GM23248 (cell line): ENCODE measurements at regions not wholly inside any gene's neighbourhood (a gene's known extent, or its start where the extent isn't known, plus 50 kb on each side); places are given as distances from the start of the nearest gene placed in this dataset.
"Not testable (repeated sequence)": the region's sequence is repeated elsewhere in the genome, so short reads cannot be mapped to it uniquely, and the experiment has no call there.

Experiments used
- DNase-seq: peaks from one replicate; pipeline ENCODE4 v3.0.0-alpha.2; 2015
- H2AFZ ChIP-seq: fragments of 200-600 bp; sonication (generic); 2 replicates; pipeline ENCODE4 v1.6.1; 2016; ENCODE audit warnings: antibody characterized with exemption
- H3F3A ChIP-seq: fragments of 200-600 bp; sonication (generic); 2 replicates; pipeline ENCODE4 v1.6.1; 2016; ENCODE audit warnings: mild to moderate bottlenecking, antibody characterized with exemption, mixed run types; ENCODE audit not compliant: insufficient read depth
- H3K27ac ChIP-seq: fragments of 200-600 bp; sonication (generic); 2 replicates; pipeline ENCODE4 v1.5.1; 2016; ENCODE audit warnings: mild to moderate bottlenecking
- H3K27me3 ChIP-seq: fragments of 200-600 bp; sonication (generic); replicated peaks from 2 replicates; pipeline ENCODE4 v1.6.1; 2016; ENCODE audit warnings: mild to moderate bottlenecking; ENCODE audit not compliant: insufficient read depth
- H3K36me3 ChIP-seq: fragments of 200-600 bp; sonication (generic); 2 replicates; pipeline ENCODE4 v1.6.1; 2016; ENCODE audit warnings: low read depth, mild to moderate bottlenecking
- H3K4me1 ChIP-seq: fragments of 200-600 bp; sonication (generic); 2 replicates; pipeline ENCODE4 v1.6.1; 2016; ENCODE audit warnings: mild to moderate bottlenecking; ENCODE audit not compliant: insufficient read depth
- H3K4me2 ChIP-seq: fragments of 200-600 bp; sonication (generic); one replicate; pipeline ENCODE4 v1.6.1; 2016; ENCODE audit warnings: mild to moderate bottlenecking; ENCODE audit not compliant: unreplicated experiment
- H3K4me3 ChIP-seq: fragments of 200-600 bp; sonication (generic); 2 replicates; pipeline ENCODE4 v1.5.1; 2016; ENCODE audit warnings: mild to moderate bottlenecking
- H3K79me2 ChIP-seq: fragments of 200-600 bp; sonication (generic); 2 replicates; pipeline ENCODE4 v1.6.1; 2016; ENCODE audit warnings: mild to moderate bottlenecking; ENCODE audit not compliant: insufficient read depth
- H3K9ac ChIP-seq: fragments of 200-600 bp; sonication (generic); 2 replicates; pipeline ENCODE4 v1.6.1; 2016; ENCODE audit warnings: mild to moderate bottlenecking
- H3K9me2 ChIP-seq: fragments of 200-600 bp; sonication (generic); 2 replicates; pipeline ENCODE4 v1.6.1; 2016; ENCODE audit warnings: mixed run types, mild to moderate bottlenecking, moderate library complexity; ENCODE audit not compliant: insufficient read depth
- H3K9me3 ChIP-seq: fragments of 200-600 bp; sonication (generic); one replicate; pipeline ENCODE4 v1.6.1; 2017; ENCODE audit warnings: low read depth
- H4K20me1 ChIP-seq: fragments of 200-600 bp; sonication (generic); 2 replicates; pipeline ENCODE4 v1.6.0; 2016; ENCODE audit not compliant: insufficient read depth
- EZH2 ChIP-seq: fragments of 200-600 bp; sonication (generic); IDR thresholded peaks from 2 replicates; pipeline ENCODE4 v1.6.1; 2018; ENCODE audit warnings: antibody characterized with exemption, mild to moderate bottlenecking; ENCODE audit not compliant: insufficient read depth, poor library complexity, severe bottlenecking
- EZH2phosphoT487 ChIP-seq: fragments of 200-600 bp; sonication (generic); IDR thresholded peaks from 2 replicates; pipeline ENCODE4 v1.6.1; 2018; ENCODE audit warnings: antibody characterized with exemption, moderate library complexity, mild to moderate bottlenecking, low read depth; ENCODE audit not compliant: insufficient read depth
- WGBS, 2 experiments: methylation state at CpG; one replicate each; pipeline ENCODE4 v1.1.6; 2015 to 2017; ENCODE audit warnings: low lambda C conversion rate in 2 of 2, low coverage in 1 of 2; ENCODE audit errors: missing lambda C conversion rate in 2 of 2; 5-methylcytosine and 5-hydroxymethylcytosine counted together
- in situ Hi-C: fragments of 300-500 bp; cut with MboI; formaldehyde crosslinking; loops from 2 replicates; pipeline ENCODE4 v1.15.0; 2020

DNA sequence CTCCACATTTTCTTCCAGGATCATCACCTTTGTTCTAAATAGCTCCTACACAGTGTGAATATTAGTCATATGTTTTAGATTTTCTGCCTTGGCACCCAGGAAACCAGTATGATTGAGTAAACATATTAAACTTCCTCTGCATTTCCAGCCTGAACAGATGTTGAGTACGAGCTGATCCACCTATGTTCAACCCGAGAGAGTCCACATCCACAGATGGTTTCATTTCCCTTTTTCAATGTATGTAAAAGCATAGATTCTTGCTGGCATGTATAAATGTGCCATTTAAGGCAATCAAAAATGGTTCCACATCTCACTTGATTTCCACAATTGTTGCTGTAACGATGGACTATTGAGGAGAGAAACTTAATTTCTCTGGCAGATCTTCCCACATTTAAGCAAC is 74.2 kb downstream of the ZNF716 start:
- H3K27me3 ChIP-seq, H3K9me2 ChIP-seq, H3K9me3 ChIP-seq, H3F3A ChIP-seq, in situ Hi-C loops, H3K4me2 ChIP-seq, H2AFZ ChIP-seq, H3K4me3 ChIP-seq, H3K4me1 ChIP-seq, H3K79me2 ChIP-seq, H3K36me3 ChIP-seq, H3K9ac ChIP-seq, DNase-seq, H3K27ac ChIP-seq, H4K20me1 ChIP-seq: not testable (repeated sequence)
- WGBS, 2 experiments = 6 to 11% methylated on average over 3 of the region's 3 CpGs

DNA sequence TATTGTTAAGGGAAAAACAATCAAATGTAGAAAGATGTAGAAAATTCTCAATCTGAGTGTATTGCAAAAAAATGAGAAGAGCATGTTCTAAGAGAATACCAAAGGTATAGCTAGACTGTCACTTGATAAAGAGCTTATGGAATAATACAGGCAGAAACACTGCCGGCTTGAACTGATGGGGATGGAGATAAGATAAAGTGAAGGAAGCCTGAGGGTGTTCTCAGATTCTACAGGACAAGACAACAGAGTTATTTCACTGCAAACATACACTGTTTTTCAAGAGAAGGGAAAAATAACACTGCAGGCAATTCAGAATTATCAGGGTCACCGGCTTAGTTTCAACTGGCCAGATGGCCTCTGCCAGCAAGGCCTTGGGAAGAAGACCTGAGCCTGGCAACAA is 80.0 kb downstream of the ZNF716 start:
- TF ChIP-seq EZH2 = no peak
- TF ChIP-seq EZH2phosphoT487 = no peak
- Histone ChIP-seq H3K4me1 (no peaks in the 10 kb centered on the region), H4K20me1 (no peaks in the 10 kb centered on the region), H3K4me3 (no peak overlapping the region), H3K9me2 (no peaks in the 10 kb centered on the region), H3K9me3 (no peaks in the 10 kb centered on the region), H3F3A (no peaks in the 10 kb centered on the region), H3K9ac (no peak overlapping the region), H3K27me3 (no peaks in the 10 kb centered on the region), H3K27ac (no peak overlapping the region), H3K79me2 (no peaks in the 10 kb centered on the region), H3K4me2 (no peak overlapping the region), H2AFZ (no peak overlapping the region), H3K36me3 (no peaks in the 10 kb centered on the region)
- in situ Hi-C loops = no loop called here
- no peak for DNase-seq
- WGBS, 2 experiments = 9 to 25% methylated on average over 2 of the region's 2 CpGs

DNA sequence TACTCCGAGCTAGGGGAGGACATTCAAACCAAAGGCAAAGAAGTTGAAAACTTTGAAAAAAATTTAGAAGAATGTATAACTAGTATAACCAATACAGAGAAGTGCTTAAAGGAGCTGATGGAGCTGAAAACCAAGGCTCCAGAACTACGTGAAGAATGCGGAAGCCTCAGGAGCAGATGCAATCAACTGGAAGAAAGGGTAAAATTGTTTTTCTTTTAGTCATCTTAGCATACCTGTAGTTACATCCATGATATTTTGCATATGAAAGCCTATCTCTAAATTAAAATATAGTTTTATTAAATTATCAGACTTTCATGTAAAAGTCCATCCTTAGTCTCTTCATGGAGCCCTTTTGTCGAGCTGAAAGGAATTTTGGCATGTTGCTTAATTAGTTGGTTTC is 90.7 kb downstream of the ZNF716 start:
- WGBS, 2 experiments = 31 to 32% methylated on average over 4 of the region's 4 CpGs
- H3K4me3 ChIP-seq, in situ Hi-C loops: not testable (repeated sequence)

DNA sequence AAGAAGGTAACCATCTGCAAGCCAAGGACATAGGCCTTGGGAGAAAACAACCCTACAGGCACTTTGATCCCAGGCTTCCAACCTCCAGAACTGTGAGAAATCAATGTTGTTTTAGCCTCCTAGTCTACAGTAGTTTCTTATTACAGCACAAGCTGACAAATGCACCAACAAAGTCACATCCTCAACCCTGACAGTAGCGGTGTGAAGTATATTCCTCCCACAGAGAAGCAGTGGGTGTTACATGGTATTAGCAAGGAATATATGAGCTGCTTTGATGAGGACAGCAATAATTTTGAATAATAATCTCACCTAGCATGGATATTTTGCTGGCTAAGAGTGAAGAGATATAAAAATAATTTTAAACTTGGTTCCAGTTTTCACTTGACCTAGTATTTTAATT is 92.4 kb downstream of the ZNF716 start:
- WGBS, 2 experiments = 63 to 64% methylated on average over 1 of the region's 1 CpG
- H3K4me3 ChIP-seq, H4K20me1 ChIP-seq, H3K9me2 ChIP-seq, in situ Hi-C loops, DNase-seq, H3K79me2 ChIP-seq, H3K27me3 ChIP-seq, H3K4me1 ChIP-seq, H3K4me2 ChIP-seq, H3K9me3 ChIP-seq, H3K9ac ChIP-seq, H2AFZ ChIP-seq, H3F3A ChIP-seq, H3K27ac ChIP-seq, H3K36me3 ChIP-seq: not testable (repeated sequence)

More for the DNA sequence above, 90.7 kb downstream of the ZNF716 start:
- H3K9me3 ChIP-seq, H3K4me1 ChIP-seq, H3K36me3 ChIP-seq, H3F3A ChIP-seq, H4K20me1 ChIP-seq, H2AFZ ChIP-seq, H3K9me2 ChIP-seq, H3K79me2 ChIP-seq, H3K9ac ChIP-seq, H3K4me2 ChIP-seq, H3K27ac ChIP-seq, H3K27me3 ChIP-seq, DNase-seq: not testable (repeated sequence)

DNA sequence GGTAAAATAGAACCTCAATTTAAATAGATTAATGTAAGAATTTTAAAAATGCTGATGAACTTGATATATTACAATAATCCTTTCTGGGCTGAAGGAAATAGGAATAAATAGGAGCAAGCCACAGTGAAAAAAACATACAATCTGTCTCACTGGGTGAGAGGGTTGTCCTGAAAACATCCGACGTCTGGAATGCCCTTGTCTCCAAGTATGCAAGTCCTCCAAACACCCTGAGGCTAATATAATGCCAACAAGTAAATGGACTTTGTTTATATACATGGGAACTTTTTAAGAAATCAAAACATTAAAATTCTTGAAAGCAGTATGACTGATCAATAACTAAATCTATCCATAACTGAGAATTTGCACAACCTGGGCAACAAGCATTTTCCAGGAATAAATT is 97.4 kb downstream of the ZNF716 start:
- H3K36me3 ChIP-seq, H3K9ac ChIP-seq, H2AFZ ChIP-seq, H3K4me2 ChIP-seq, H3K4me3 ChIP-seq, H3K9me3 ChIP-seq, H3K79me2 ChIP-seq, H3K9me2 ChIP-seq, DNase-seq, H3K4me1 ChIP-seq, H3K27ac ChIP-seq, in situ Hi-C loops, H3F3A ChIP-seq, H3K27me3 ChIP-seq, H4K20me1 ChIP-seq: not testable (repeated sequence)
- WGBS, 2 experiments = 21 to 22% methylated on average over 2 of the region's 2 CpGs

DNA sequence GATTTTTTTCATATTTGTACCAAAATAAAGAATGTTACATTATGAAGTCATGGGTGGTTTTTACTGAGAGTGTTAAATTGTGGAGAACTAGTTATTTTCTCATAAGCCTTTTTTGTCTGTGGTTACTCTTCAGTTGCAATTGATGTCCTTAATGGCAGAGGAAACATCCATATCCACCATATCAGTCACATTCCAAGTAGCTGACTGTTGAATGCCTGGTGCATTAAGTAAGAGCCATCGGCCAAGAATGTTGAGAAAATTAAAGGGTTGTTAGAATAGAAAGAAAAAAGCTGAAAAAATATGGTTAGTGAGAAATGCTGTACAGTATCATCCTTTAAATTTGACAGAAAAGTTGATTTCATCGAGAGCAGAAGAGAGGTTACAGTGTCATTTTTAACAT is 100.0 kb downstream of the ZNF716 start:
- peak; percentile 0 for DNase-seq
- H3K36me3 ChIP-seq, H3K4me2 ChIP-seq, H3K4me3 ChIP-seq, H3F3A ChIP-seq, H3K9me3 ChIP-seq, H2AFZ ChIP-seq, H3K27me3 ChIP-seq, H3K79me2 ChIP-seq, H3K4me1 ChIP-seq, H4K20me1 ChIP-seq, H3K27ac ChIP-seq, in situ Hi-C loops, H3K9me2 ChIP-seq, H3K9ac ChIP-seq: not testable (repeated sequence)
- WGBS, 2 experiments = 0 to 2% methylated on average over 2 of the region's 2 CpGs

DNA sequence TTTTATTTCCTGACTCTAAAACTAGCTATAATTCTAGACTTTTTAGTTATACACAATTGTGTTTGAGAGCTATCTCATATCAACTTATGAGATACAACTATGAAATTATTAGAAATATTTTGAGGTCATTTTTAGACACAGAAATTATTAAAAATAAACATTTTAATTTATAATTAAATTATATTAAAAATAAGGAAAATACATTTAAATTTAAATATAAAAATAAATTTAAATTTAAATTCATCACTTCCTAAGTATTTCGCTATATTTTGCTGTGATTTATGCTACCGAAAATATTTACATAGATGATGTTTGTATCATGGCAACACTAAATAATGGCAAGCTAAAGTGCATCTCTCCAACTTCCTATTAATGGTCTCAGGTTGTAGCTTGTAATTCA is 105.7 kb downstream of the ZNF716 start:
- H3K27me3 ChIP-seq, H3K9me2 ChIP-seq, in situ Hi-C loops, H3K4me1 ChIP-seq, H3K4me2 ChIP-seq, H3F3A ChIP-seq, DNase-seq, H3K9ac ChIP-seq, H3K36me3 ChIP-seq, H3K79me2 ChIP-seq, H3K4me3 ChIP-seq, H3K9me3 ChIP-seq, H3K27ac ChIP-seq, H4K20me1 ChIP-seq, H2AFZ ChIP-seq: not testable (repeated sequence)
- WGBS, 2 experiments = 63 to 66% methylated on average over 2 of the region's 2 CpGs
